ENCODE measurements at regions not wholly inside any gene's neighbourhood (a gene's known extent, or its start where the extent isn't known, plus 50 kb on each side); places are given as distances from the start of the nearest gene placed in this dataset.

DNA sequence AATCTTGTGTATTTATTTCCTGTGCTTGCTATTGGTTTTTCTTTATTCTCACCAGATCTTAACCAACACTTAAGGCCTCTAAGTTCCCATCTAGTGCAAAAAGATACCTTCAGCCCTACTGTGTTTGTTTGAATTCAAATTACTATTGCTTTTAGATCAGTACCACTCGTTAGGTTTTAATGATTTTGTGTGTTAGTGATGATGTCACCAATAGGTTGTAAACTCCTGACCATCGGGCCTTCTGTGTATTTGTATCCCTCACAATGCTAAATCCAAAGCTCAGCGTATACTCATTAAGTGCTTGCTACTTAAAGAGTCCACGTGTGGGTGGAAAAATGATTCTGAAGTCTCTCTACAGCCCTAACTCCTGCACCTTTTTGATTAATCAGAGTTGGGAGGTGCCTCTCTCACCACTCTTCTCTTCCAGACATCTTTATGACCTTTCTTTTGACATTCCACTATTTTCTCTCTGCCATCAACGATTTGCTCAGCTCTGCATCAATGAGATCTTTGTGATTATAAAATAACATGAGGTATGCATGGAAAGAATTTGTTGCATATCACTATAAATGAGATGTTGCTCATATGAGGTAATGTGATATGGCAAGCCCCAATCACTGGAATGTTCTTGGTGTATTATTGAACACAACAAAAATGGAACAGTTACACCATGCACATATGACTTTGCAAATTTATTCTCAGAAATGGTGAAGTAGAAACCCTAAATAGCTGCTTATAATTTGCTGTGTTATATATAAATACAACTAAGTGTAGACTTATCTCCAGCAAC is 55.1 kb upstream of the LAMA2 start:
- H3K4me3 ChIP-seq (ENCODE audit: low read length), result no peak overlapping the region
- H3K27me3 ChIP-seq (replicated peaks; ENCODE audit: control insufficient read depth, insufficient read depth, low read length), result no peaks in the 10 kb centered on the region
- peak; percentile 78 for DNase-seq (ENCODE audit: low read depth)
- H3K4me1 ChIP-seq (ENCODE audit: control insufficient read depth, insufficient read depth, low read length), result peaks cover 9% of the 10 kb centered on the region
- H3K36me3 ChIP-seq (ENCODE audit: control insufficient read depth, insufficient read depth, low read length, severe bottlenecking), result no peaks in the 10 kb centered on the region
- no peaks in the 10 kb centered on the region for H3K9me3 ChIP-seq (ENCODE audit: control insufficient read depth, low read length)
- no peak overlapping the region for H3K9ac ChIP-seq (ENCODE audit: low read length)

DNA sequence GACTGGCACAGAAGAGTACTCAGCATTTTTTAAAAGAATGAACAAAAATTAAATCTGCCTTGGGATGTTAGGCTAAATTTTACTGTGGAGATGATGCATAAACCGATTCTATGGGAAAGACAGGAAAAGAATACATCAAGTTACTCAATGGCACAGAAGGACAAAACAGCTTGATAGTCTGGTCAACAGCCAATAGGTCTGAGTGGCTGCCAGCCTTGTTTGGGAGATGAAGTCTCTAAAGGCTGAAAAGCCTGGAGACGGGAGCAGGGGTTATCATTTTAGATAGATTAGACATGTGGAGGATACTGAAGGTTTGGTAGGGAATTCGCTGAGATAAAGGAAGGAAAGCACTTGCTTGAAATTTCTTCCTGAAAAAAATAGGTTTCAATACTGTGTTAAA is 56.3 kb upstream of the LAMA2 start:
- Histone ChIP-seq H3K27me3 (replicated peaks; ENCODE audit: control insufficient read depth, insufficient read depth, low read length) (no peaks in the 10 kb centered on the region), H3K4me1 (ENCODE audit: control insufficient read depth, insufficient read depth, low read length) (peaks cover 9% of the 10 kb centered on the region), H3K36me3 (ENCODE audit: control insufficient read depth, insufficient read depth, low read length, severe bottlenecking) (no peaks in the 10 kb centered on the region), H3K9ac (ENCODE audit: low read length) (no peak overlapping the region), H3K4me3 (ENCODE audit: low read length) (no peak overlapping the region), H3K9me3 (ENCODE audit: control insufficient read depth, low read length) (no peaks in the 10 kb centered on the region)
- no peak for DNase-seq (ENCODE audit: low read depth)

DNA sequence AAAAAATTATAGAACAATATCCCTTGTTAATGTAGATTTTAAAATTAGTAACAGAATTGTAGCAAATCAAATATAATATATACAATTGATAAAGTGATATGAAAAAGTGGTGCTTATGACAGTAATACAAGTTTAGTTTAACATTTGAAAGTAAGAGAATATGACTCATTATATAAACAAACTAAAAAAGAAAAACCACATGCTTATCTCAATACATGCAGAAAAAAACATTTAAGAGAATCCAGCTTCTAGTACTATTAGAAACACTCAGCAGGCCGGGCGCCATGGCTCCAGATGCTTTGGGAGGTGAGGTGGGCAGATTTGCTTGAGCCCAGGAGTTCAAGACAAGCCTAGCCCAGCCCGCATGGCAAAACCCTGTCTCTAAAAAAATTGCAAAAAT is 60.7 kb upstream of the LAMA2 start:
- no peaks in the 10 kb centered on the region for H3K9me3 ChIP-seq (ENCODE audit: control insufficient read depth, low read length)
- H3K9ac ChIP-seq (ENCODE audit: low read length), result no peak overlapping the region

DNA sequence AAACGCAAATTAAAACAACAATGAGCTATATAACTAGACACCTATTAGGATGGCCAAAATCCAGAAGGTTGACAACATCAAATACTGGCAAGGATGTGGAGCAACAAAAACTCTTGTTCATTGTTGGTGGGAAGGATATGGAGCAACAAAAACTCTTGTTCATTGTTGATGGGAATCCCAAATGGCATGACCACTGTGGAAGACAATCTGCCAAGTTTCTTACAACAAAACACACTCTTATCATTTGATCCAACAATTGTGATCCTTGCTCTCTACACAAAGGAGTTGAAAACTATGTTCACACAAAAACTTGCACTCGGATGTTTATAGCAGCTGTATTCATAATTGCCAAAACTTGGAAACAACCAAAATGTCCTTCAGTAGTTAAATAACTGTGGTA is 61.8 kb upstream of the LAMA2 start:
- H3K4me3 ChIP-seq (ENCODE audit: low read length), result no peak overlapping the region
- no peaks in the 10 kb centered on the region for H3K9me3 ChIP-seq (ENCODE audit: control insufficient read depth, low read length)
- H3K27me3 ChIP-seq (replicated peaks; ENCODE audit: control insufficient read depth, insufficient read depth, low read length), result no peaks in the 10 kb centered on the region
- no peak overlapping the region for H3K9ac ChIP-seq (ENCODE audit: low read length)
- DNase-seq (ENCODE audit: low read depth), result no peak
- no peaks in the 10 kb centered on the region for H3K36me3 ChIP-seq (ENCODE audit: control insufficient read depth, insufficient read depth, low read length, severe bottlenecking)
- no peaks in the 10 kb centered on the region for H3K4me1 ChIP-seq (ENCODE audit: control insufficient read depth, insufficient read depth, low read length)

More for the DNA sequence above, 60.7 kb upstream of the LAMA2 start:
- Histone ChIP-seq H3K4me3 (ENCODE audit: low read length) (no peak overlapping the region), H3K27me3 (replicated peaks; ENCODE audit: control insufficient read depth, insufficient read depth, low read length) (no peaks in the 10 kb centered on the region), H3K4me1 (ENCODE audit: control insufficient read depth, insufficient read depth, low read length) (no peaks in the 10 kb centered on the region), H3K36me3 (ENCODE audit: control insufficient read depth, insufficient read depth, low read length, severe bottlenecking) (no peaks in the 10 kb centered on the region)
- DNase-seq (ENCODE audit: low read depth), result peak; percentile 51

DNA sequence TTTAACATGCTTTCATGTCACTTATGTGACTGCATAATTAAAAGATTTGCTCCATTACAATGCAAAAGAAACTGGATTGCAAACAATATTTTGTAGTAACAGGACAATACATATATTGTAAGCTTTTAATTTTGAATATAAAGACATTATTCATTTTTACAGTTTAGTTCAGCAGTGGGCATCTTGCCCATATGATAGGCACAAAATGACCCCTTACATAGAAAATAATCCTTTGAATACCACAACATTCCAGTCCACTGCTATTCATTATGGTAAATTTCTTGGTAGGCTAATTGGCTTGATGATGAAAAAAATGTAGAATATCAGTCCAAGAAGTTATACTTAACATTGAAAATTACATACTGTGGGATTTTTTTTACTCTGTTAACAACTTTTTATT is 74.1 kb upstream of the LAMA2 start:
- H3K4me1 ChIP-seq (ENCODE audit: control insufficient read depth, insufficient read depth, low read length), result peaks cover 4% of the 10 kb centered on the region
- no peaks in the 10 kb centered on the region for H3K36me3 ChIP-seq (ENCODE audit: control insufficient read depth, insufficient read depth, low read length, severe bottlenecking)
- DNase-seq (ENCODE audit: low read depth), result no peak
- H3K4me3 ChIP-seq (ENCODE audit: low read length), result no peak overlapping the region
- no peak overlapping the region for H3K9ac ChIP-seq (ENCODE audit: low read length)
- H3K27me3 ChIP-seq (replicated peaks; ENCODE audit: control insufficient read depth, insufficient read depth, low read length), result no peaks in the 10 kb centered on the region
- peaks cover 2% of the 10 kb centered on the region for H3K9me3 ChIP-seq (ENCODE audit: control insufficient read depth, low read length)

DNA sequence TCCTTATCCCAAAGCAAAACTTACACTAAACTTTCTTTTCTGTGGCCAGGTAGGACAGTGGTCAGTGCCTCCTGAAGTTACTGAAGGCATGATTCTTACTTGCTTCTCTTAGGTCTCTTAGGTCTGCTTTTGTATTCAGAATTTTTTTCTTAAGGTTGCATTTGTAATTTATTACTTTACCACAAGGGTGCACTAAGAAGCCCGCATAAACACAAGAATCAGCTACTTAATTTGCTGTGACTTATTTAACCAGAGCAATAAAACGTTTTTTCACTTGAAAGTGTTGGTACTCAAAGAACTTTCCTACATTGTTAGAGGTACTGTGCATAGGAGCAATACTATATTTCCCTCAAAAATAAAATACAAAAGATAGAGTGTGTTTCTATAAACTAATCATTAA is 75.4 kb upstream of the LAMA2 start:
- H3K36me3 ChIP-seq (ENCODE audit: control insufficient read depth, insufficient read depth, low read length, severe bottlenecking), result no peaks in the 10 kb centered on the region
- peaks cover 4% of the 10 kb centered on the region for H3K4me1 ChIP-seq (ENCODE audit: control insufficient read depth, insufficient read depth, low read length)
- peaks cover 2% of the 10 kb centered on the region for H3K9me3 ChIP-seq (ENCODE audit: control insufficient read depth, low read length)
- no peak overlapping the region for H3K4me3 ChIP-seq (ENCODE audit: low read length)
- peak; percentile 65 for DNase-seq (ENCODE audit: low read depth)
- no peaks in the 10 kb centered on the region for H3K27me3 ChIP-seq (replicated peaks; ENCODE audit: control insufficient read depth, insufficient read depth, low read length)
- peak overlapping the region; percentile 30 for H3K9ac ChIP-seq (ENCODE audit: low read length)

DNA sequence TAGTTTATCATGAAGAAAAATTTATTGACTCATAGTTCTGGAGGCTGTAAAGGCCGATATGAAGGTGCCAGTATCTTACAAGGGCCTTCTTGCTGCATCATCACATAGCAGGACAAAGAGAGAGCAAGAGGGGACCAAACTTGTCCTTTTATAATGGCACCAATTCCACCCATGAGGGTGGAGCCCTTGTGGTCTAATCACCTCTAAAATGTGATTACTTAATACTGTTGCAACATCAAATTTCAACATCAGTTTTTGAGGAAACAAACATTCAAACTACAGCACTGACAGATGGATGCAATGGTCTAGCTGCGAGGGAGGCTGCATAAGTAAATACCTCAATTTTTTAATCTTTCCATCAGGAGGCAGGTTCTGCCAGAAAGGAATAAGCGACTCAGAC is 76.7 kb upstream of the LAMA2 start:
- Histone ChIP-seq H3K36me3 (ENCODE audit: control insufficient read depth, insufficient read depth, low read length, severe bottlenecking) (no peaks in the 10 kb centered on the region), H3K4me1 (ENCODE audit: control insufficient read depth, insufficient read depth, low read length) (peaks cover 4% of the 10 kb centered on the region), H3K9me3 (ENCODE audit: control insufficient read depth, low read length) (peaks cover 4% of the 10 kb centered on the region), H3K4me3 (ENCODE audit: low read length) (no peak overlapping the region), H3K9ac (ENCODE audit: low read length) (no peak overlapping the region), H3K27me3 (replicated peaks; ENCODE audit: control insufficient read depth, insufficient read depth, low read length) (no peaks in the 10 kb centered on the region)
- DNase-seq (ENCODE audit: low read depth), result peak; percentile 80

DNA sequence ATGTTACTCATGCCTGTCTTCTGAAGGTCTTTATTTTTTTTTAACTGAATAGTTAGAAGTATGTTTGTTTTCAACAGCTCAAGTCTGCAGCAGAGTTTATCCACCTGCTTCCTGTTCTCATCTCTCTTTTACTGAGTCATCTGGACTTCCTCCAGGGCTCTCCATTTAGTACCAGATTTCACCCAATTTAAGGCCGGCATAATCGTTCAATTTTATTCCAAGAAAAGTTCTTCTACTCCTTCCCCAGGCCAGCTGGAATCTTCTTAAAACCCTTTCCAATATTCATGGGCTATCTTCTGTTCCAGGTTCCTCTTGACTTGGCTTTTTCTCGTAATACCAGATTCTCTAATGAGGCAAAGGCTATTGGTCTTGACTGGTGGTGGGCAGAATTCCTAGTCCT is 79.0 kb upstream of the LAMA2 start:
- Histone ChIP-seq H3K36me3 (ENCODE audit: control insufficient read depth, insufficient read depth, low read length, severe bottlenecking) (no peaks in the 10 kb centered on the region), H3K27me3 (replicated peaks; ENCODE audit: control insufficient read depth, insufficient read depth, low read length) (no peaks in the 10 kb centered on the region)

DNA sequence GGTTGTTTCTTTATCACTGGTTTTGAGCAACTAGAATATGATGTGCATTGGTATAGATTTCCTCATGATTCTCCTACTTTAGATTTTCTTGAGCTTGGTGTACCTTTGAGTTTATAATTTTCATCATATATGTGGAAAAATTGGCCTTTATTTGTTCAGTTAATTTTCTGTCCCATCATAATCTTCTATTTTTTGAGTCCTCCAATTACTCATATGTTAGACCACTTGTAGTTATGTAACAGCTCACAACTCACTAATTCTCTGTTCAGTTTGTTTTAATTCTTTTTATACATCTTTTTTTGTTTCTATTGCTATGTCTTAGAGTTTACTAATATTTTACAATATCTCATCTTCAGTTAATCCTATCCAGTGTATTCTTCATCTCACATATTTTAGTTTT is 81.3 kb upstream of the LAMA2 start:
- H3K4me3 ChIP-seq (ENCODE audit: low read length), result no peak overlapping the region
- H3K9ac ChIP-seq (ENCODE audit: low read length), result no peak overlapping the region
- no peak for DNase-seq (ENCODE audit: low read depth)
- no peaks in the 10 kb centered on the region for H3K36me3 ChIP-seq (ENCODE audit: control insufficient read depth, insufficient read depth, low read length, severe bottlenecking)
- peaks cover 4% of the 10 kb centered on the region for H3K4me1 ChIP-seq (ENCODE audit: control insufficient read depth, insufficient read depth, low read length)
- no peaks in the 10 kb centered on the region for H3K27me3 ChIP-seq (replicated peaks; ENCODE audit: control insufficient read depth, insufficient read depth, low read length)
- peaks cover 5% of the 10 kb centered on the region for H3K9me3 ChIP-seq (ENCODE audit: control insufficient read depth, low read length)

More for the DNA sequence above, 79.0 kb upstream of the LAMA2 start:
- peak; percentile 41 for DNase-seq (ENCODE audit: low read depth)
- Histone ChIP-seq H3K9me3 (ENCODE audit: control insufficient read depth, low read length) (peaks cover 5% of the 10 kb centered on the region), H3K4me3 (ENCODE audit: low read length) (no peak overlapping the region), H3K4me1 (ENCODE audit: control insufficient read depth, insufficient read depth, low read length) (peaks cover 4% of the 10 kb centered on the region), H3K9ac (ENCODE audit: low read length) (no peak overlapping the region)

DNA sequence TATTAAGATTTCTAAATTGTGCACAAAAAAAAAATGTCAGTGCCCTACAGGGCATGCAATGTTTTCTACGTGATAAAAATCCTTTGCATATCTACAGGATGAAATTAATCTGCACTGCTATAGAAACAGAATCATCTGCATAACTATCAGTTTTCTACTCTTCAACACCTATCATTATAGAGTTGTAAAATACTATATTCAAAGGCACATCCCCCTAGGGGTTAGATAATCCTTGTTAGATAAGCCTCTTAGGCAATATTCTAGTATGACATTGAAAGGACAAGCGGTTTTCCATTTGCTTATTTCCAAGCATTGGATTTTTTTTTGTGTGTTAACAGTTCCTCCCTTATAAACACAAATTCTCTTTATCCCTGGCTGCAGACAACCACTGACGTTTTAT is 98.7 kb upstream of the LAMA2 start:
- no peak for DNase-seq (ENCODE audit: low read depth)

DNA sequence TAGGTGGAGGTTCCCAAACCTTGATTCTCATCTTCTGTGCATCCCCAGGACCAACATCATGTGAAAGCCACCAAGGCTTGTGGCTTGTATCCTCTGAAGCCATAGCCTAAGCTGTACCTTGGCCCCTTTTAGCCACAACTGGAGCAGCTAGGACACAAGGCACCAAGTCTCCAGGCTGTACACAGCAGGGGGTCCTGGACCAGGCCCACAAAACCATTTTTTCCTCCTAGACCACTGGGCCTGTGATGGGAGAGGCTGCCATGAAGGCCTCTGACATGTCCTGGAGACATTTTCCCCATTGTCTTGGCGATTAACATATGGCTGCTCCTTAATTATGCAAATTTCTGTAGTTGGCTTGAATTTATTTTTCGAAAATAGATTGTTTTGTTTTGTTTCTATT is 114.8 kb upstream of the LAMA2 start:
- Histone ChIP-seq H3K9ac (ENCODE audit: low read length) (no peak overlapping the region), H3K9me3 (ENCODE audit: control insufficient read depth, low read length) (peaks cover 14% of the 10 kb centered on the region), H3K27me3 (replicated peaks; ENCODE audit: control insufficient read depth, insufficient read depth, low read length) (no peaks in the 10 kb centered on the region), H3K4me1 (ENCODE audit: control insufficient read depth, insufficient read depth, low read length) (no peaks in the 10 kb centered on the region), H3K36me3 (ENCODE audit: control insufficient read depth, insufficient read depth, low read length, severe bottlenecking) (no peaks in the 10 kb centered on the region), H3K4me3 (ENCODE audit: low read length) (no peak overlapping the region)
- DNase-seq (ENCODE audit: low read depth), result no peak

More for the DNA sequence above, 98.7 kb upstream of the LAMA2 start:
- Histone ChIP-seq H3K36me3 (ENCODE audit: control insufficient read depth, insufficient read depth, low read length, severe bottlenecking) (no peaks in the 10 kb centered on the region), H3K9me3 (ENCODE audit: control insufficient read depth, low read length) (peaks cover 6% of the 10 kb centered on the region), H3K4me1 (ENCODE audit: control insufficient read depth, insufficient read depth, low read length) (no peaks in the 10 kb centered on the region), H3K9ac (ENCODE audit: low read length) (no peak overlapping the region), H3K4me3 (ENCODE audit: low read length) (no peak overlapping the region), H3K27me3 (replicated peaks; ENCODE audit: control insufficient read depth, insufficient read depth, low read length) (no peaks in the 10 kb centered on the region)

DNA sequence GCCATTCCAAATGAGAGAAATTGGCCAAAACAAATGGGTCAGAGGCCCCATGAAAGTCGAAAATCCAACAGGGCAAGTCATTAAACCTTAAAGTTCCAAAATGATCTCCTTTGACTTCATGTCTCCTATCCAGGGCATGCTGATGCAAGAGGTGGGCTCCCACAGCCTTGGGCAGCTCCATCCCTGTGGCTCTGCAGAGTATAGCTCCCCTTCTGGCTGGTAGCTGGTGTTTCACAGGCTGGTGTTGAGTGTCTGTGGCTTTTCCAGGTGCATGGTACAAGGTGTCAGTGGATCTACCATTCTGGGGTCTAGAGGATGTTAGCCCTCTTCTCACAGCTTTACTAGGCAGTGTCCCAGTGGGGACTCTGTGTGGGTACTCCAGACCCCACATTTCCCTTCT is 115.2 kb upstream of the LAMA2 start:
- H3K27me3 ChIP-seq (replicated peaks; ENCODE audit: control insufficient read depth, insufficient read depth, low read length), result no peaks in the 10 kb centered on the region
- no peak for DNase-seq (ENCODE audit: low read depth)
- H3K4me1 ChIP-seq (ENCODE audit: control insufficient read depth, insufficient read depth, low read length), result no peaks in the 10 kb centered on the region
- H3K4me3 ChIP-seq (ENCODE audit: low read length), result no peak overlapping the region
- peaks cover 10% of the 10 kb centered on the region for H3K9me3 ChIP-seq (ENCODE audit: control insufficient read depth, low read length)
- H3K9ac ChIP-seq (ENCODE audit: low read length), result no peak overlapping the region
- no peaks in the 10 kb centered on the region for H3K36me3 ChIP-seq (ENCODE audit: control insufficient read depth, insufficient read depth, low read length, severe bottlenecking)
